A549 (cell line): ENCODE measurements at regions not wholly inside any gene's neighbourhood (a gene's known extent, or its start where the extent isn't known, plus 50 kb on each side); places are given as distances from the start of the nearest gene placed in this dataset.

Source experiments
- ATAC-seq, 2 experiments: fragments of 200-7000 bp in 1 of 2; fragments of >200 bp in 1 of 2; cut with Nextera tagmentation in 1 of 2; cut with Tn5 transposase in 1 of 2; 3 replicates each; pipeline versions ENCODE4 v1.8.0 to v1.9.1; 2018 to 2020; ENCODE audit warnings: mild to moderate bottlenecking in 1 of 2, moderate library complexity in 1 of 2
- CTCF ChIA-PET: fragments of 300-600 bp; sonication (Branson Sonifier 250); formaldehyde crosslinking; extraction: SDS; loops from one replicate; lab custom pipeline; 2021; ENCODE audit warnings: antibody characterized with exemption, inconsistent platforms; lab: Yijun Ruan, JAX
- POLR2A ChIA-PET: fragments of 350-600 bp; formaldehyde crosslinking; extraction: SDS; loops from one replicate; lab custom pipeline; 2021; ENCODE audit warnings: antibody characterized with exemption, inconsistent platforms; lab: Yijun Ruan, JAX
- DNase-seq, 2 experiments: peaks; one replicate each; pipeline versions ENCODE4 v3.0.0 to v3.0.0-alpha.2; 2011 to 2016; ENCODE audit warnings: low read depth in 1 of 2, low spot score in 1 of 2
- FAIRE-seq: peaks from 2 replicates; lab custom pipeline; 2011; peaks lifted over from hg19 to GRCh38; lab: Jason Lieb, UNC
- H3K27ac ChIP-seq, 2 experiments: fragments of >200 bp; sonication (Bioruptor Twin); formaldehyde crosslinking; 3 replicates each; pipeline ENCODE4 v1.5.1; 2016 to 2017
- H3K4me1 ChIP-seq: fragments of >200 bp; sonication (Bioruptor Twin); formaldehyde crosslinking; 3 replicates; pipeline ENCODE4 v1.6.1; 2016
- H3K4me2 ChIP-seq: fragments of >200 bp; sonication (Bioruptor Twin); formaldehyde crosslinking; 3 replicates; pipeline ENCODE4 v1.6.1; 2016
- H3K4me3 ChIP-seq: fragments of >200 bp; sonication (Bioruptor Twin); formaldehyde crosslinking; 3 replicates; pipeline ENCODE4 v1.5.1; 2016
- H3K9me3 ChIP-seq: fragments of >200 bp; sonication (Bioruptor Twin); formaldehyde crosslinking; 3 replicates; pipeline ENCODE4 v1.6.1; 2016
- CHD4 ChIP-seq: fragments of 200-600 bp; sonication (generic); IDR thresholded peaks from 2 replicates; pipeline ENCODE4 v1.6.1; 2016; ENCODE audit warnings: antibody characterized with exemption, mild to moderate bottlenecking, borderline replicate concordance
- EHF ChIP-seq: fragments of 250-450 bp; sonication (Bioruptor Pico); IDR thresholded peaks from 2 replicates; pipeline ENCODE4 v1.5.0; 2020; ENCODE audit warnings: mild to moderate bottlenecking
- HDAC2 ChIP-seq: fragments of 200-600 bp; sonication (generic); IDR thresholded peaks from 2 replicates; pipeline ENCODE4 v1.6.1; 2016
- HOXB5 ChIP-seq: fragments of 250-450 bp; sonication (Bioruptor Pico); IDR thresholded peaks from 2 replicates; pipeline ENCODE4 v1.5.0; 2020; ENCODE audit warnings: mild to moderate bottlenecking, moderate library complexity
- KDM1A ChIP-seq: fragments of 200-600 bp; sonication (generic); IDR thresholded peaks from 2 replicates; pipeline ENCODE4 v1.6.1; 2016; ENCODE audit warnings: low read depth, mild to moderate bottlenecking
- KDM5A ChIP-seq: fragments of 200-600 bp; sonication (generic); IDR thresholded peaks from 2 replicates; pipeline ENCODE4 v1.6.1; 2016; ENCODE audit warnings: antibody characterized with exemption, mild to moderate bottlenecking
- MAX ChIP-seq: IDR thresholded peaks from 2 replicates; pipeline ENCODE4 v1.6.1; 2012
- MYC ChIP-seq: IDR thresholded peaks from 2 replicates; pipeline ENCODE4 v1.6.1; 2012; ENCODE audit warnings: mild to moderate bottlenecking, inconsistent platforms, low read length, improper control_type of control experiment, borderline replicate concordance
- NPAS2 ChIP-seq: fragments of 250-450 bp; sonication (Bioruptor Pico); IDR thresholded peaks from 2 replicates; pipeline ENCODE4 v1.8.0; 2022; ENCODE audit warnings: mild to moderate bottlenecking, moderate library complexity, borderline replicate concordance
- RNF2 ChIP-seq: fragments of 200-600 bp; sonication (generic); IDR thresholded peaks from 2 replicates; pipeline ENCODE4 v1.6.1; 2016; ENCODE audit warnings: low read depth, mild to moderate bottlenecking, antibody characterized with exemption, moderate library complexity, borderline replicate concordance
- SREBF2 ChIP-seq: fragments of 450-650 bp; IDR thresholded peaks from 2 replicates; pipeline ENCODE4 v1.6.1; 2014; ENCODE audit warnings: mild to moderate bottlenecking, moderate library complexity
- USF2 ChIP-seq: fragments of 450-650 bp; IDR thresholded peaks from 2 replicates; pipeline ENCODE4 v1.6.1; 2014; ENCODE audit warnings: antibody characterized with exemption
- ZC3H11A ChIP-seq: fragments of 450-650 bp; IDR thresholded peaks from 2 replicates; pipeline ENCODE4 v1.6.1; 2014; ENCODE audit warnings: antibody characterized with exemption, mild to moderate bottlenecking
- ZNF302 ChIP-seq: fragments of 250-450 bp; sonication (Bioruptor Pico); IDR thresholded peaks from 2 replicates; pipeline ENCODE4 v1.9.0; 2021; ENCODE audit warnings: inconsistent platforms, mild to moderate bottlenecking, moderate library complexity
- WGBS: methylation state at CpG from one replicate; pipeline ENCODE4 v1.1.6; 2017; ENCODE audit errors: missing lambda C conversion rate; 5-methylcytosine and 5-hydroxymethylcytosine counted together
- small RNA-seq, 6 experiments: library from RNA; depleted of rRNA; stranded (forward); fragments of <200 nt; gene quantifications; one replicate each; pipeline ENCODE3, GENCODE V24; 2012
- TF ChIP-seq, protein P1 (sequence below): fragments of >200 bp; sonication (Bioruptor Twin); formaldehyde crosslinking; IDR thresholded peaks from 2 replicates; pipeline ENCODE4 v1.6.1; 2016
- TF ChIP-seq, protein P2 (sequence below): fragments of 200-600 bp; sonication (generic); IDR thresholded peaks from 2 replicates; pipeline ENCODE4 v1.6.1; 2016; ENCODE audit warnings: antibody characterized with exemption, mild to moderate bottlenecking, moderate library complexity
- TF ChIP-seq, protein P3 (sequence below): IDR thresholded peaks from 2 replicates; pipeline ENCODE4 v1.6.1; 2012; ENCODE audit warnings: low read depth, borderline replicate concordance

- no peaks in the 10 kb centered on the region for H3K4me1 ChIP-seq
- POLR2A ChIA-PET: no interaction called here
- H3K27ac ChIP-seq: no peak overlapping the region
- FAIRE-seq (no peak), ATAC-seq (no peak), DNase-seq (no peak)
- H3K4me3 ChIP-seq: no peak overlapping the region
- H3K4me2 ChIP-seq: no peak overlapping the region
- no peaks in the 10 kb centered on the region for H3K9me3 ChIP-seq
- CTCF ChIA-PET: no interaction called here
- no peak for TF ChIP-seq EHF
- TF ChIP-seq, protein P1, sequence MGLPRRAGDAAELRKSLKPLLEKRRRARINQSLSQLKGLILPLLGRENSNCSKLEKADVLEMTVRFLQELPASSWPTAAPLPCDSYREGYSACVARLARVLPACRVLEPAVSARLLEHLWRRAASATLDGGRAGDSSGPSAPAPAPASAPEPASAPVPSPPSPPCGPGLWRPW: no peak
- TF ChIP-seq USF2: no peak
- no peak for TF ChIP-seq HOXB5 (CRISPR knock-in tag)
- TF ChIP-seq ZNF302 (CRISPR knock-in tag): no peak
- no peak for TF ChIP-seq NPAS2 (CRISPR knock-in tag)
- TF ChIP-seq MYC: no peak
- TF ChIP-seq, protein P2, sequence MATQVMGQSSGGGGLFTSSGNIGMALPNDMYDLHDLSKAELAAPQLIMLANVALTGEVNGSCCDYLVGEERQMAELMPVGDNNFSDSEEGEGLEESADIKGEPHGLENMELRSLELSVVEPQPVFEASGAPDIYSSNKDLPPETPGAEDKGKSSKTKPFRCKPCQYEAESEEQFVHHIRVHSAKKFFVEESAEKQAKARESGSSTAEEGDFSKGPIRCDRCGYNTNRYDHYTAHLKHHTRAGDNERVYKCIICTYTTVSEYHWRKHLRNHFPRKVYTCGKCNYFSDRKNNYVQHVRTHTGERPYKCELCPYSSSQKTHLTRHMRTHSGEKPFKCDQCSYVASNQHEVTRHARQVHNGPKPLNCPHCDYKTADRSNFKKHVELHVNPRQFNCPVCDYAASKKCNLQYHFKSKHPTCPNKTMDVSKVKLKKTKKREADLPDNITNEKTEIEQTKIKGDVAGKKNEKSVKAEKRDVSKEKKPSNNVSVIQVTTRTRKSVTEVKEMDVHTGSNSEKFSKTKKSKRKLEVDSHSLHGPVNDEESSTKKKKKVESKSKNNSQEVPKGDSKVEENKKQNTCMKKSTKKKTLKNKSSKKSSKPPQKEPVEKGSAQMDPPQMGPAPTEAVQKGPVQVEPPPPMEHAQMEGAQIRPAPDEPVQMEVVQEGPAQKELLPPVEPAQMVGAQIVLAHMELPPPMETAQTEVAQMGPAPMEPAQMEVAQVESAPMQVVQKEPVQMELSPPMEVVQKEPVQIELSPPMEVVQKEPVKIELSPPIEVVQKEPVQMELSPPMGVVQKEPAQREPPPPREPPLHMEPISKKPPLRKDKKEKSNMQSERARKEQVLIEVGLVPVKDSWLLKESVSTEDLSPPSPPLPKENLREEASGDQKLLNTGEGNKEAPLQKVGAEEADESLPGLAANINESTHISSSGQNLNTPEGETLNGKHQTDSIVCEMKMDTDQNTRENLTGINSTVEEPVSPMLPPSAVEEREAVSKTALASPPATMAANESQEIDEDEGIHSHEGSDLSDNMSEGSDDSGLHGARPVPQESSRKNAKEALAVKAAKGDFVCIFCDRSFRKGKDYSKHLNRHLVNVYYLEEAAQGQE: no peak
- TF ChIP-seq KDM5A: no peak
- no peak for TF ChIP-seq SREBF2
- no peak for TF ChIP-seq CHD4
- no peak for TF ChIP-seq MAX
- TF ChIP-seq HDAC2: no peak
- TF ChIP-seq, protein P3, sequence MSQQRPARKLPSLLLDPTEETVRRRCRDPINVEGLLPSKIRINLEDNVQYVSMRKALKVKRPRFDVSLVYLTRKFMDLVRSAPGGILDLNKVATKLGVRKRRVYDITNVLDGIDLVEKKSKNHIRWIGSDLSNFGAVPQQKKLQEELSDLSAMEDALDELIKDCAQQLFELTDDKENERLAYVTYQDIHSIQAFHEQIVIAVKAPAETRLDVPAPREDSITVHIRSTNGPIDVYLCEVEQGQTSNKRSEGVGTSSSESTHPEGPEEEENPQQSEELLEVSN: no peak
- no peak for TF ChIP-seq RNF2
- TF ChIP-seq KDM1A: no peak
- no peak for TF ChIP-seq ZC3H11A
- WGBS: 77% methylated on average over 1 of the region's 1 CpG
These were observed 54.1 kb upstream of the ERBB4 start for GRCh38 chr2:212592695-212593094.

Small RNA genes lying in the stretch of these regions (small RNA-seq; reads per million reads assigned to genes)
- 0 reads per million in 6 experiments for gene MIR4776-1
